ENCODE measurements at regions not wholly inside any gene's neighbourhood (a gene's known extent, or its start where the extent isn't known, plus 50 kb on each side); places are given as distances from the start of the nearest gene placed in this dataset.
"Not testable (repeated sequence)": the region's sequence is repeated elsewhere in the genome, so short reads cannot be mapped to it uniquely, and the experiment has no call there.

DNA sequence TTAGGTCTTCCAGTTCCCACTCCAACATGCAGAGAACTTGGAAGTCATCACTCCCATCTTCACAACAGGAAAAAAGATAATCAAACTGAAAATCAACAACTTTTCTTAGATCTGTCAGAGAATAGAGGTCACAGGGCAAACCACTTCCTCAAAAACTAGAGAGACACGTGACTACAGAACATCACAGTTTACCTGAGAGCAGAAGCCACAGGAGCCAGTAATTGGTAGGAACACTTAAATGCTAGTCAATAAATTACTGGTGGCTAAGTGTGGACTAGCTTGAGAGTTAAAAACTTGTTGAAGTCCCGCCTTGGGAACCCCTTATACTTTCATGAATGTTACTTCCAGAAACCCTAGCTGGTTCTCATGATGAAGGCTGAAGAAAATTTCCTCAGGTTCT lies 81.1 kb downstream of the THSD1 start:
- DNase-seq = not testable (repeated sequence)

GRCh38 chr13:52319876-52320275 lies 86.1 kb downstream of the THSD1 start:
- no peak for DNase-seq

- DNase-seq = not testable (repeated sequence)
Observed at GRCh38 chr13:52309833-52310232, 96.1 kb downstream of the THSD1 start.

DNA sequence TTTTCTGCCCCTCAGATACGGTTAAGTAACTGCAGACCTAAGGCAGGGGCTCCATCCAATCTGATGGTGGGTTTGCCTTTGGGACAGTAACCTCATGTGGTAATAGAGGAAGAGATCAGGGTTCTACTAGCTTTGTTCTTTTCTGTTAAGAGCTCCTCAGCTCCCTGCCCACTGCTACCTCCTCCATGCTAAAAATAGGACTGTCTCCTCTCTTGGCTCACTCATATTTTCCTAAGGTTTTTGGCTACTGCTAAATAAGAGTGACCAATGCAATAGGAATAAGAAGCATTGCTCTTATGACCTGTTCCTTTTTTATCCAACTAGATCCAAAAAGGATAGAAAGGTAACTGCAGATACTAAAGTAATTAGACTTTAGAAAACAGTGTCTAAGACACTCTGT lies 99.6 kb downstream of the THSD1 start:
- DNase-seq = not testable (repeated sequence)

- not testable (repeated sequence) for DNase-seq
Observed at GRCh38 chr13:52303098-52303497, 102.9 kb downstream of the THSD1 start.

DNA sequence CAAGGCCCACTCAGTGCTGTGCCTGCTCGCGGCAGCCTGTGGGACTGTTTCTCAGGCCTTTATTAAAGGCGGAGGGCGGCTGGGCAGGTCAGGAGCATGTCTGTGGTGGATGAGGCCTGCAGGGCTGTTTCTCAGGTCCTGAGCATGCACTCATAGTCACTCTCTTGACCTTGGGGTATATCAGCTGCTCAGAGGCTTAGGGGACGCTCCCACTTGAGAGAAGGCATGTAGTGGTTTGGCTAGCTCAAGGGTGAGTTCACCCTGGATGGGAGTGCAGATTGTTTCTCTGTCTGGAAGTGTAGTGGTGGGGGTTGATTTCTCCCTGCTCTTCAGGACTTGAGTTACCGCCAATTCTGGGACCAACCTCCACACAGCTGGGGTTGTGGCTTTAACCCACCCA lies 103.3 kb downstream of the THSD1 start:
- not testable (repeated sequence) for DNase-seq

DNA sequence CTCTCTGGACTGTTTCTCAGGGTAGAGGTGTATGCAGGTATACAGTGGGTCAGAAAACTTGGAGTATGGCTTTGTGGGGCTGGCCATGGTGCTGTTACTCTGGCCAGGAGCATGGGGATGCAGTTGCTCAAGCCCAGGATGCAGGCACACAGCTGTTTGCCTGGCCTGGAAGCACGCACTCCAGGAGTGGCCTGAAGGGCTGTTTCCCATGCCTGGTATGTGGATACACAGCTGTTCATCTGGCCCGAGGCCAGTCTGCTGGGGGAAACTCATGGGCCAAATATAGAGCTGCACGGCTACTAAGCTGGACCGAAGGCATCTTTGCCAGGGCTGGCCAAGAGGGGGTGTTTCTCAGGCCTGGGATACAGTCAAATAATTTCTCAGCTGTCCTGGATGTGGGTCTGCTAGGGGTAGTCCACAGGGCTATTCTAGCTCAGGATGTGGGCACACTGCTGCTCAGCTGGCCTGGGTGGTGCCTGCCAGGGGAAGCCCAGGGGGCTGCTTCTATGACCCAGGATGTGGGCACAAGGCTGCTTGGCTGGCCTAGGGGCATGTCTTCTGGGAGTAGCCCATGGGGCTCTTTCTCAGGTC lies 104.1 kb downstream of the THSD1 start:
- DNase-seq = not testable (repeated sequence)

DNA sequence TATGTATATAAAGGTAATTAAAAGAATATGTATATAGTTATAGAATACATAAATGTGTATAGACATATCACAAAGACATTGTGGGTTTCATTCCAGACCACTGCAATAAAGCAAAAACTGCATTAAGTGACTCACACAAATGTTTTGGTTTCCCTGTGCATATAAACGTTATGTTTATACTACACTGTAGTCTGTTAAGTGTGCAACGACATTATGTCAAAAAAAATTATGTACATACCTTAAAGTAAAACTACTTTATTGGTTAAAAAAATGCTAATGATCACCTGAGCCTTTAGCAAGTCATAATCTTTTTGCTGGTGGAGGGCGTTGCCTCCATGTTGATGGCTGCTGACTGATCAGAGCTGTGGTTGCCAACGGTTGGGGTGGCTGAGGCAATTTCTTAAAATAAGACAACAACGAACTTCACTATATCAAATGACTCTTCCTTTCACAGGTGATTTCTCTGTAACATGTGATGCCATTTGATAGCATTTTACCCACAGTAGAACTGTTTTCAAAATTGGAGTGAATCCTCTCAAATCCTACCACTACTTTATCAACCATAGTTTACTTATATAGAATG lies 107.8 kb downstream of the THSD1 start:
- DNase-seq = not testable (repeated sequence)

- DNase-seq = not testable (repeated sequence)
Observed at GRCh38 chr13:52288891-52289290, 117.1 kb downstream of the THSD1 start.

GRCh38 chr13:52281387-52281786 lies 122.0 kb upstream of the NEK3 start:
- not testable (repeated sequence) for DNase-seq

- not testable (repeated sequence) for DNase-seq
Observed at GRCh38 chr13:52279408-52279807, 120.0 kb upstream of the NEK3 start.

GRCh38 chr13:52254299-52254698 lies 94.9 kb upstream of the NEK3 start:
- not testable (repeated sequence) for DNase-seq

DNA sequence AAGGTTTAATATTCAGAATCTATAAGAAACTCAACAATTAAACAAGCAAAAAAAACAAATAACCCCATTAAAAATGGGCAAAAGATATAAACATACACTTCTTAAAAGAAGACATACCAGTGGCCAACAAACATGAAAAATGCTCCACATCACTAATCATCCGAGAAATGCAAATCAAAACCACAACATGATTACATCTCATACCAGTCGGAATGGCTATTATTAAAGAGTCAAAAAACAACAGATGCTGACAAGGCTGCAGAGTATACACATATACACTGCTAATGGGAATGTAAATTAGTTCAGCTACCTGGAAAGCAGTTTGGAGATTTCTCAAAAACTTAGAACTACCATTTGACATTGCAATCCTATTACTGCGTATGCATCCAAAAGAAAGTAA lies 81.4 kb upstream of the NEK3 start:
- DNase-seq = not testable (repeated sequence)

GRCh38 chr13:52235900-52236595 lies 76.7 kb upstream of the NEK3 start:
- DNase-seq = peak; percentile 64

GRCh38 chr13:52234928-52235327 lies 75.5 kb upstream of the NEK3 start:
- DNase-seq = not testable (repeated sequence)

GRCh38 chr13:52223063-52223462 lies 63.7 kb upstream of the NEK3 start:
- DNase-seq = not testable (repeated sequence)

DNA sequence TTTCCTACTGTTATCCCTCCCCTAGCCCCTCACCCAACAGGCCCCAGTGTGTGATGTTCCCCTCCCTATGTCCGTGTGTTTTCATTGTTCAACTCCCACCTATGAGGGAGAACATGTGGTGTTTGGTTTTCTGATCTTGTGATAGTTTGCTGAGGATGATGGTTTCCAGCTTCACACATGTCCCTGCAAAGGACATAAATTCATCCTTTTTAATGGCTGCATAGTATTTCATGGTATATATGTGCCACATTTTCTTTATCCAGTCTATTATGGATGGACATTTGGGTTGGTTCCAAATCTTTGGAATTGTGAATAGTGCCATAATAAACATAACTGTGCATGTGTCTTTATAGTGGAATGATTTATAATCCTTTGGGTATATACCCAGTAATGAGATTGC lies 54.5 kb upstream of the NEK3 start:
- not testable (repeated sequence) for DNase-seq

DNA sequence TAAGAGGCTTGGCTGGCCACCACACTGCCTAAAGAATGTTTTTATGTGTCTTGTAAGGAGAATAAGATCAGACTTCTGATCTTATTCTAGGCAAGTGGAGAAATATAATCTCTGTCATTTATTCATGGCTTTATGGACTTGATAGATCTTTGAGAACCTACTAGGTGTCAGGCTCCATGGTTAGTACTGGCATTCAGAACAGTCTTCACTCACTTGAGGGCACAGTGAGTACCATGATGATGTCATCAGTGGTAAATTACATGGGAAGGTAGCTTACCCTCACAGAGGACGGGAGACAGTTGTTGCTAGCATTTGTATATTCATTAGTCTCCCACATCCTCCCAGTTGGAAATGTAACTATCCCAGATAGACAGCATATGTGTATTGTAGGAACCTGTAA lies 53.5 kb upstream of the NEK3 start:
- DNase-seq = not testable (repeated sequence)

GRCh38 chr13:52211416-52211776 lies 52.0 kb upstream of the NEK3 start:
- not testable (repeated sequence) for DNase-seq

DNA sequence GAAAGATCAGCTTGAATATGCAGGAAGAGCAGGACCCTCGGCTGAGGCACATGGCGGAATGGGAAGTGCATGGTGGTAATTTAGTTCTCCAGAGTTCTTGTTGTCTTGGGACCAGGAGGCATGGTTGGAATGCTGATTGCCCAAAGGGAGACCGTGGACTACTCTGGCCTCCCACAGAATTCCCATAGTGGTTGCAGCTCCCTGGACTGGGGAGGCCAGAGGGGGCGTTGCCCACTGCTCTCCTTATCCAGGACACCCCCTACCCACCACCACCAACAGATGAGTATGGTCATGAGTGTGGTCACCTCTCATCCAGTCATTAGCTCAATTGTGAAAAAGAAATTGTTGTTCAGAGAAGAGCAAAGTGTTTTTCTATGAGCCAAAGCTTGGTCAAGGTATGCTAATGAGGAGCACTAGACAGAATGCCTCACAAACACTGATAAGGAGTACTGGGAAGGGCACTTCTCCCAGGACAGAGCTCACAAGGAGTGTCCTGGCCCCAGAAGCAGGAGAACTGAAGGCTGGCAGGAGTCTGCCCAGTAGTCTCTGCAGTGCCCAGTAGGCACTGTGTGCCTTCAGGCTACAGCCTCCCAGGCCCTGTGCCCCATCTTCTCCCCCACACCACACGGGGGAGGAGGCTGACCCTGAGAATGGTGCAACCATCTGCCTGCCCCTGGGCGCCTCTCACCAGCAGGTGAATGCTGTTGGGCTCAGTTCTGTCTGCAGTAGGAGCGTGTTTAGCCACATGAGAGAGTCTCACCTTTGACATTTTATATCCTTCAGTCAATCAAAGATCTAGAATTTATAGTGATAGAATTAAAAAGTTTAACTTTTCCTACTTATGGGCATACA lies 51.4 kb upstream of the NEK3 start:
- not testable (repeated sequence) for DNase-seq

Data from CD4-positive, alpha-beta T cell treated with Interleukin-21 for 1 hour (primary cell).